Stimulated activated CD4-positive, alpha-beta T cell treated with anti-CD3 and anti-CD28 coated beads, TNF-alpha, amount 100 ng/mL, for 1 hour (primary cell): ENCODE measurements at regions not wholly inside any gene's neighbourhood (a gene's known extent, or its start where the extent isn't known, plus 50 kb on each side); places are given as distances from the start of the nearest gene placed in this dataset.
A peak's percentile ranks its signal among the peaks of the same experiment; 100 is the strongest.
"Not testable (repeated sequence)": the region's sequence is repeated elsewhere in the genome, so short reads cannot be mapped to it uniquely, and the experiment has no call there.

Experiments
- DNase-seq, 3 donors: peaks; one replicate each; pipeline ENCODE4 v3.0.0-alpha.2; 2020; ENCODE audit warnings: low read depth in 3 of 3, low spot score in 1 of 3

DNA sequence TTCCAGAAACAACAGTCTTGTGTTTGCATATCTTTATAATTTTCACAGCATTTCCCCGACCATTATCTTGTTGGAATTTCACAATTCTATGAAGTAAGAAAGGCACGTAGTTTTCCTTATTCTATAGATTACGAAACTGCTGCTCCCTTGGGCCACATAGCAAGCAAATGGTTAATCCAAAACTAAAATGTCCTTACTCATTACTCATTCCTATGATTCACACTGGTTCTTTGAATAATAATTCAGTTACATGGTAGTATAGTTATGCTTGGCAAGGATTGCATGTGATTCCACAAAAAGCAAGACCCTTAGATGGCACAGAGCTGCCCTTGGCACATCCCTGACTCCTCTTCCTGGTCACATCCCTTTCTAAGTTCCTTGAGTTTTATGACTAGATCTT is 51.2 kb downstream of the OR13H1 start:
- DNase-seq, result no peak

DNA sequence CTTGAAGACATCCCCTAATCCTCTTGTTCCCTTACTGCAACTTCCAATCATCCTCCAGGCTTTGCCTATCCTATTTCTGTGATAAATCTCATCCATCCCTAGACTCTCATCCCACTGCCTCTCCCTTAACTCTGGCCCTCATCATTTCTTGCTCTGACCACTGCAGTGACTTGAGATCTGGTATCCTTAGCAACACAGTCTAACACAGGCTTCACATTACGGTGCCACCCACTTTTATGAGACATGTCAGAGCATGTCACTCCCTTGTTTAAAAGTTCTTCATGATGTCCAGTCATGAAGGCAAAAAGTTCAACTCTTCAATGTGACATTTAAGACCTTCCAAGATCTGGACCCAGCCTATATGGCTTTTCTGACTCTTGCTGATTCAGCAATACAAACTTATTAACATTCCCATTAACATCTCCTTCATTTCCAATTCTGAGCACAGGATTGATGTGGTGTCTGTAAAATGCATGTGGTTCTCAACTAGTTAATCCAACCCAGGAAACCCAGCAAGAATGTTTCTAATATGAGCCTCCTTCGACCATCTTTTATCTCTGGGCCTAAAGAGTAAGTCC is 64.0 kb downstream of the OR13H1 start:
- no peak for DNase-seq

DNA sequence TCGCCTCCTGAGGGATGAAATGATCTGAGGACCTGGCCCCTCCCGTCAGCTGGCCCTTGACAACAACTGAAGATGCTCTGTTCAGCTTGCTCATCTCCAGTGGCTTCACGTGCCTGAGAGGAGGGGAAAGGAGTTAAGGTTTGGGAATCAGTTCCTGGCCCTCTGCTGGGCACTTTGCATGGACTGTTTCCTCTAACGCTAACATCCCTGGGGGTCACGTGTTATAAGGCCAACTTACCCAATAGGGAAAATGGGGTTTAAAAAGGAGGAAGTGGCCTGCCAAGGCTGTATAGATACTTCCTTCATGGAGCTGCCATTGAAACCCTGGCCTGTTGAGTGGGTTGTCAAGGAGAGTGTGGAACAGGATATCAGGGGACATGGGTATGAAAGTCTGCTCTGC is 65.6 kb downstream of the OR13H1 start:
- DNase-seq, result no peak

DNA sequence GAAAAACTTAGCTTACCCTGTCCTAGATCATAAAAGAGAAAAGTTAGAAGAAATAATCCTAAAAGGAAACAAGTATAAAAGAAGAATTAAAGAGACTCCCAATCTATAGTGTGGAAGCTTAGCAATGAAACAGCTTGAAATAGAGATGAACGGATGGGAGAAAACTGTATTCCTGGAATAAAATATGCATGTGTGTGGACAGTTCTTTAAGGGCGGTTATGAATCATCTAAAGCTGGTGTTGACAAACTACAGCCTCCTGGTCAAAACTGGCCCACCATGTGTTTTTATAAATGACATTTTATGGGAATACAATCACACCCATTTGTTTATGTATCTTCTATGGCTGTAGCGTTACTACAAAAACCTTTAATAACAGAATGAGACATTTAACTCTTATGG is 69.4 kb downstream of the OR13H1 start:
- DNase-seq, result no peak

DNA sequence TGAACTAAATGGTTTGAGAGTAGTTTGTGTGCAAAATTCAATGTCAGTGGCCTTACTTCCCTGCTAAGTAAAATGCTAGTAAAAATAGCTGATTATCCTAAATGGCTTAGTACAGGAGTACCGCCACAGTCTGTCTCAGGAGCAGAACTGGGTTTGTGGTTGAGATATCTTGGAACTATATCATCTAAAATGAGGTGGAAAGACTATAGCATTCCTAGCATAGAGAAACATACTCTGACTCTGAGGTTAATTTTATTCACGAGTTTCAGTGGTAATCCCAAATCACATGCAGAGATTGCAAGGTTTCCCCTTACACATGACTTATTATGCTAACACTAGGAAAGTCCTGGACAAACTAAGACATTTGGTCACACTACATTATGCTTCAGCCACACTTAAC is 70.4 kb downstream of the OR13H1 start:
- no peak for DNase-seq

DNA sequence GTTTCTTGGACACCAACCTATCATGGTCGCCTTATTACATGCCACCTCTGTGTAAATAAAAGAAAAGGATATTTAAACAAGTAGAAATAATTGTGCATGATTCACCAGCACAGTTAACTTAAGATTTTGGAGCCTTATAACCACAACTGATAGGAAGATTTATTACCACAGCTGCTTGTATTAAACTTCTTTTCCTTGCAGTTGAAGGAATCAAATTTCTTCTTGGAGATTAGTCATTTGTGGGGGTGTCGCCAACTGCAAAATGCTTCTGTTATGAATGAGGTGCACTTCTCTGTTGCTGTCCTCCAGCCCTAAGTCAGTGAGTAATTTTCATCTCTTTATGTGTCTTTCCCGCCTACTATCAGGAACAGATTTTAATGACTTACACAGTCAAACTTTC is 73.3 kb downstream of the OR13H1 start:
- no peak for DNase-seq

DNA sequence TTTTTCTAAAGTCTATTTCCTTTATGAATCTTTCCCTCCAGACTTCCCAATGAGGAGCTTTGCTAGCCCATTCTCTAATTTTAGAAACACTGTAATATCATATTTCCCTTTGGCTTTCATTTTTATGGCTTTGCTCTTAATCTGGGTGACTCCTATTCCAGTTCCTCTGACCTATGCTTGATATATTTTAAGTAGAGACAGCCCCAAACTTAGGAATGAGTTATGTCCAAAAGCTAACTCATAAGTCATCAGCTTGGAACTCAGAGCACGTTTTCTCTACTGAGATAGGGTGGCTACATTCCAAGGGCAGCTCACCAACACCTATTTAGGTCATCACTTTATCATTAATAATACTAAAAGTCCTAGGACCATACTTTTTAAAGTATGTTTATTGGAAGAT is 77.8 kb downstream of the OR13H1 start:
- DNase-seq, result no peak

DNA sequence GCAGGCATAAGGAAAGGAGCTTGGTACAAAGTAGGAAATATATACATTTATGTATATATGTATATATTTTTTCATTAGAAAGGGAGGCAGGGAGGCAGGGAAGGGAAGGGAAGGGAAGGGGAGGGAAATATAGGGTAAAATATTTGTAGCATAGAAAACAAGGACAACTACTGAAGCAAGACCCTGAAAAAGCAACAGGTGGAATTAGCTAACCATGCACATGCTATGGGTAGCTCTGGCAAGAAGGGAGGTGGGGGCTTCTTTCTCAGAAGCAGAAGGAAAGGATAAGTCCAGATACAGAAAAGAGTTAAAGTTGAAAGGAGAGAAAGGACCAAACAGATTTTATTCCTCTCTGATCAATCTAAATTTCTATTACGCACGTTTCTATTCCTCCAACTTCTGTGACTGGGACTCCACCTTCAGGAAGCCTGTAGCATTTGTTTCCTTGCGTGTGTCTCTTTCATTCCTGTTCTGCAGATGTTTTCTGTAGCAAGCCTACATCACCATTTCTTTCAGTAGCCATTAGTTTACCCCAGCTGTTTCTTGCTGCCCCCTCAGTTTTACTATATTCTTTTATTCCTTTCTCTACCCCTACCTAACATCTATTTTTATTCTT is 82.9 kb downstream of the OR13H1 start:
- DNase-seq, result no peak

DNA sequence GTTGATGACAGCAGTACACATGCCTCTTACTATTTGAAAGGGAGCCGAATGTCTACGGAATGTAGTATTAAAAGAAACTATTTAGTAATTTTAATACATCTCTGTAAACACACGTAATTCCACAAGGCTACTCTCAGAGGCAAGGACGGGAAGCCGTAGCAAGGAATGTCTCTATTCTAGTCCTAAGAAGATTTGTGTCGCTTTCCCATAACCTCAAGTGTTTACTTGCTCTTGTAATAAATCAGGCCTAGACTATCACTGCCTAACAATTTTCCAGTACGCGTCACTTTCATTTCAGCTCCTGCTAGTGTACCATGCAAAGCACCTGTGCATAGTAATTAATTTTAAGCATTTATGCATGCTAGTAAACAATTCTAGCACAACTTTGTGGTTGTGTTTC is 86.7 kb downstream of the OR13H1 start:
- DNase-seq, result no peak

DNA sequence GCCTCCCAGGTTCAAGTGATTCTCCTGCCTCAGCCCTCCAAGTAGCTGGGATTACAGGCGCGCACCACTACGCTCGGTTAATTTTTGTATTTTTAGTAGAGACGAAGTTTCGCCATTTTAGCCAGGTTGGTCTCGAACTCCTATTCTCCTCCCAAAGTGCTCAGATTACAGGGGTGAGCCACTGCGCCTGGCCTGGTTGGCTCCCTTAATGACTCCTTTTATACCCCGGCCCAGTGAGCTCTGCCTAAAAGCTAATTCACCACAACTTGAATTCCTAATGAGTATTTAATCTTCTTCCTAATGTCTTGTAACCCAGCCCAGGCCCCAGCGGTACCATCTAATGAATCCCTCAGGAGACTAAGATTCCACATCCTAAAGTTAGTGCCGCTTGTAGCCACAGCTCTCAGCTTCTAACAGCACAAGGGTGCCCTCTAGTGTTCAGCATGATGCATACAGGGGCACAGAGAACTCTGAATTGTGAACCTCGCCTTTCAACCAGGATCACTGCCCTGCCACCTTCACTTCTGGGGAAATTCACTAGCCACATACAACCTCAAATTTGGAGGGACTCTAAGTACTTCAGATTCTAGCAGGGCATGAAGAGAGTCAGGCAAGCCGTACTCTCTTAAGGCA is 89.5 kb downstream of the OR13H1 start:
- DNase-seq, result peak in 1 of 3 donors; percentile 0

DNA sequence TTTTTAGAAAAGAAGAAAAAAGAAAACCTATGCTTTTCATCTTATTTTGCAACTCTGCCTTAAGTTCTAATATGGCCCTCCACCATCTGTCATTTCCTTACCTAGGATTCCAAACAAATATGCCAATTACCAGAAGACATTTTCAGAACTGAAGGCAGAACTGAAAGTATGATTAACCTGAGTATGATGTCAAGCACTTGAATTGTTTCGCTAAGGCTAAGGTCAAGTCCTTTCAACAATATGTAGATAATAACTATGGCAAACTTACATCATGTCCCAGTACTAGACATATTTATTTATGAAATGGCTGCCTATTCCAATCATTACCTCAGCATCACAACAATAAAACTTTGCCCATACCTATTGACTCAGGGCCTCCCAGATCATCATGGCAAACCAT is 91.0 kb downstream of the OR13H1 start:
- DNase-seq, result no peak

DNA sequence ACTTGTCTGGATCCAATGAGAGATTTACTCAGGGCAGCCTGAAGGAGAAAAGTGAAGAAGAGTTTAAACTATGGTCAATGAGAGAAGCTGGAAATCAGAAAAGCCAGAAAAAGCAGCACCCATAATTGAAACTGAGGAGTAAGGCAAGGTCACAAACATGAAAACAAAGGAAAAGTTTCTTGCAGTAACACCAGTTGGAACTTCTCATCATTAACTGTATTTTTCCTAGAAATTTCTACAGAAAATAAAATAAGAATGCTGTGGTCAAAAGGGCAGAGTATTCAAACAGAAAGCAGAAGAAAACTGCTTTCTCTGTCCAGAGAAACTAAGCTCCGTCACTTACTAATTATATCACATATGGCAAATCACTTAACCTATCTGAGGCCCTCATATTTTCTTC is 102.2 kb downstream of the OR13H1 start:
- no peak for DNase-seq

DNA sequence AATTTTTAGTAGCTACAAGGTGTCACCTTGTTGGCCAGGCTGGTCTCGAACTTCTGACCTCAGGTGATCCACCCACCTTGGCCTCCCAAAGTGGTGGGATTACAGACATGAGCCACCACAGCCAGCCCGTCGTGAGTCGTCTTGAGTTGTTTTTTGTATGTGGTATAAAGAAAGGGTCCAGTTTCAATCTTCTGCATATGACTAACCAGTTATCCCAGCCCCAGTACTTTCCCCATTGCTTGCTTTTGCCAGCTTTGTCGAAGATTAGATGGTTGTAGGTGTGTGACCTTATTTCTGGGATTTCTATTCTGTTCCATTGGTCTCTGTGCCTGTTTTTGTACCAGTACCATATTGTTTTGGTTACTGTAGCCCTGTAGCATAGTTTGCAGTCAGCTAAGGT is 105.9 kb downstream of the OR13H1 start:
- no peak for DNase-seq

DNA sequence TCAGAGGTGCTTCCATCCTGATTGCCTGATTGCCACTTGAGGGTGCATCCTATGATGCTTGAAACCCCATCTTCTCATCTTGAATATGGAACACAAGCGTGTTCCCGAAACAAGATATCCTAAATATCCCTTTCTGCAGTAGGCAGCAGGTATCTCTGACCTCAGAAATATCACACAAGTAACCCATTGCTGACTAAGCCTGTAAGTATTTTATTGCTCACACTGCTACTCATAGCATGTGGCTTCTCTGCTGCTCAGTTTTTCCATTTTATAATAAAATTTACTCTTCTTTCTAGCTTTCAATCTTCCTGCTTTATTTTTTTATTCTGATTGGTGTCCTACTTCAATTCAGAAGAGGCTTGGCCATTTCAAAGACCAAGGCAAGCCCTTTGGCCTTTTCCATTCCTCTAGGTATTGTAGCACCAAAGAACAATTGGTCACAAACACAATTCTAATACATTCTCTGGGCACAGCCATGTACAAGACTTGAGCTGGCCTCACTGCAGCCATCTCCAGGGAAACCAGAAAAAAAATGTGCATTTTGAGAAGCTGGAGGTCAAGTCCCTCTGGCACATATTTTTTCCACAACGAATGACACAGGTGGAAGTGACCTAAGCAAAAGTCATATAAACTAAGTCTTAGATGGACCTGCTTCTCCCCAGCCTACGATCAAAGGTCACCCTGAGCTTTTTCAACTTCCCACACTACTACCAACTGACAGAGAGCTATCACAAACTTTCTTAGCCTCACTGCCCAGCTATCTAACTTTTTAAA is 107.0 kb downstream of the OR13H1 start:
- DNase-seq, result no peak

DNA sequence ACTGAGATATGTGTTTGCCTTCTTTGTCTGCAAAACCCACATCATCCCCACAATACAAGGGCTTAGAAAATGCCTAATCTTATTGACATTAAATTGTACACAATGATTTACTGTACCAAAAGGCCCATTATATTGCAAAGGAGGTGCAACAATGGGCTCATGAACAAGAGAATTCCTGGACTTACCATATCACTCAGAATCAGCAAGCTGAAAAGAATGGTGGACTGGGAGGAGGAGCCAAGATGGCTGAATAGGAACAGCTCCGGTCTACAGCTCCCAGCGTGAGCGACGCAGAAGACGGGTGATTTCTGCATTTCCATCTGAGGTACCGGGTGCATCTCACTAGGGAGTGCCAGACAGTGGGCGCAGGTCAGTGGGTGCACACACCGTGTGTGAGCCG is 119.9 kb downstream of the OR13H1 start:
- not testable (repeated sequence) for DNase-seq

DNA sequence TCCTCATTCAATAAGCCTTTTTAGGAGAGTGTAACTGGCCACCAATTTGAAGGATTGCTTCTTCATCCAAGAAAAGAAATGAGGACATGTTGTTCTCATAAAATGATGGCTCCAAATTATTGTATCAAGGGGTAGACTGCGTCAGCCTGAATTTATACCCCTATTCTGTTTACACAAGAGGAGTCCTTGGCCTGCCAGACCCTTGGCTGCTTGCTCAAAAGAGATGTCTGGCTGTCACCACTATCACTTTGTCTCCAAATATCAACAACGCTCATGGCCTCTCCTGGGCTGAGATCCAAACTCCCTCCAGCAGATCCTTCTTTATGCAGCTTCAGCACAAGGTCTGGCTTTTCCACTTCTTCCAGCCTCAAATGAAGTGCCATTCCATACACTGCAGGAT is 127.9 kb downstream of the OR13H1 start:
- DNase-seq, result no peak

DNA sequence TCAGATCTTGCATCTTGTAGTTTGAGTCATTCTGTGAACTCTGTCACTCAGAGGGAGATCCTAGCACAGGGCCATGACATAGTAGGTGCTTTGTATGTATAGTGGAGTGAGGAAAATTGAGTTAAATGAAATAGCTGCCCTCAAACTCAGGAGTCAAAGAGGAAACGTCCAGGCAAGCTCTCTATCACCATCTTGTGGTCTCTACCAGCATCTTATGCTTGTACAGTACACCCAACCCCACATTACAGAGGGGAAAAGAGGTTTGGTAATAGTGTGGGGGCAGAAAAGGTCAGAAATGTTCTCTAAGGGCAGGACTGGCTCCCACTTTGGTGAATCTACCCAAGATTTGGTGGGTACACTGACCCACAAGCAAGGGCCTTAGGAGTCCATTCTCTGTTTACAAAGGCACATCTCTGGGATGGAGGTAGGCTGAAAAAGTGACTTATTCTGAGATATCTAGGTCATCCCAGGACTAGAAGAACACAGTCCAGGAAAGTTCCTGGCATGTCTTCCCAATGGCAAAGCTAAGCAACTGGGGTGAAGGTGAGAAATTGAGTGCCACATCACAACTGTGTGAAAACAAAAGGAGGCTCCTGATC is 131.8 kb downstream of the OR13H1 start:
- no peak for DNase-seq

DNA sequence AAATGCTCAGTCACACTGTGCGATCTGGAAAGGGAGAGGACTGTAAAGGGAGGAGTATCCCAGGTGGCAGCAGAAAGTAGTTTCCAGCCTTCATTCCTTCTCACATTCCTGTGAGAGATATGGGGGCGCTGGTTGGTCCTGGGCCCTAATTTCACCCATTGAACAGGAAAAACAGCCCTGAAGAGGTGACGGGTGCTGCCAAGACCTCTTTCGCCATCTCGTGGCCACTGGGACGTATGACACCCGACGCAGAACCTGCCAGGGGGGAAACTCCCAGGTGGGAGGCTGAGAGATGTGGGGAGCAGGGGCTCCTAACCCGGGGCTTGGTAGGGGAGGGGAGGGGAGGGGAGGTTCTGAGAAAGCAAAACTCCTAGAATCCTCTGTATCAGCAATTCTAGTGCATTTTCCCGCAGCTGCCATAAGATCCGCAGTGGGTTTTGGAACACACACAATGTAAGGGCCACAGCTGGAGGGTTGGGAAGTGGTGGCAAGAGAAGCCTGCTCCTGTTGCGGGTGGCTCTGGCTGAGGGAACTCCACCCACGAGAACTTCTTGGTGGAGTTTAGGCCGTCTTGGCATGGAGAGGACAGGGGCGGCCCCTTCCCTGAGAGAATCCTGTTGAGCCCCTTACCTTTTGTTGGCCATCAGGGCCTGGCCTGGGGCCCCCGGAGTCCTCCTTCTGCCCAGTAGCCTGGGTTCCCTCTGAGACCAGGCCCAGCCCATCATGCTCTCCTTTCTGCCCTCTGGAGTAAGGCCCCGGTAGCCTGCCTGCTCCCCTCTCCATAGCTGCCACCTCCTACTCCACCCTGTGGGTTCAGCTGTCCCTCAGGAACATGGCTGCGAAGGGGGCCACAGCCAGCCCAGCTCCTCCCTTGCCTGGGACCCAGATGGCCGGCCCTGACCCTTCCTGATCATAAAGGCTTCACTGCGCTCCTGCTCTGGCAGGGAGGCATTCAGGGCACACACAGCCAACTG is 134.1 kb downstream of the OR13H1 start:
- peak in 1 of 3 donors; percentile 13 for DNase-seq

DNA sequence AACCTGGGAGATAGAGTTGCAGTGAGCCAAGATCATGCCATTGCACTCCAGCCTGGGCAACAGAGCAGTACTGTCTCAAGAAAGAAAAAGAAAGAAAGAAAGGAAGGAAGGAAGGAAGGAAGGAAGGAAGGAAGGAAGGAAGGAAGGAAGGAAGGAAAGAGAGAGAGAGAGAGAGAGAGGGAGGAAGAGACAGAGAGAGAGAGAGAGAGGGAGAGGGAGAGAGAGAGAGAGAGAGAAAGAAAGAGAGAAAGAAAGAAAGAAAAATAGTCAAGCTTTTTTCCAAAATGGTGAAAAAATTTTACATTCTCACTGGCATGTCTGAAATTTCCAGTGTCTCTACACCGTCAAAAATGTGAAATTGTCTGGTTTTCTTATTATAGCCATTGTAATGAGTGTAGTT is 138.9 kb downstream of the OR13H1 start:
- not testable (repeated sequence) for DNase-seq

DNA sequence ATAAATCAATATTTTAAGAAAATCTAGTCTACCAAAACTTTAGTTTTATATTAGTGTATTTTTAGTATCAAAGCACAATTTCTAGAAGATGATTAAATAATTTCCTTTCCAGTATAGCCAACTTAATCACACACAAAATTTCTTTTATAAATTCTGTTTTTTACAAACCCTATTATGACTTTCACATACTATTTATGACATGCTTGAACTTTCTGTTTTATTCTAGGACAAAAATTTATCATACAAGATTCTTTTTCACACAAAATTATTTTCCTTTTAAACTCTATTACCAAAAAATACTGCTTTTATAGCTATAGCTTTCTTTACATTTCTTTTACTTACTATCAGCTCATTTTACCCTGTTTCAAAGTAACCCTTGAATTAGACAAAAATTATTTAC is 149.5 kb downstream of the OR13H1 start:
- DNase-seq, result no peak

DNA sequence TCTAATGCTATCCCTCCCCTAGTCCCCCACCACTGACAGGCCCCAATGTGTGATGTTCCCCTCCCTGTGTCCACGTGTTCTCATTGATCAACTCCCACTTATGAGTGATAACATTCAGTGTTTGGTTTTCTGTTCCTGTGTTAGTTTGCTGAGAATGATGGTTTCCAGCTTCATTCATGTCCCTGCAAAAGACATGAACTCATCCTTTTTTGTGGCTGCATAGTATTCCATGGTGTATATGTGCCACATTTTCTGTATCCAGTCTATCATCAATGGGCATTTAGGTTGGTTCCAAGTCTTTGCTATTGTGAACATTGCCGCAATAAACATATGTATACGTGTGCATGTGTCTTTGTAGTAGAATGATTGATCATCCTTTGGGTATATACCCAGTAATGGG is 153.1 kb downstream of the OR13H1 start:
- DNase-seq, result not testable (repeated sequence)
